Stimulated activated CD8-positive, alpha-beta memory T cell treated with anti-CD3 and anti-CD28 coated beads, Interleukin-15, amount 100 ng/mL, for 24 hours (primary cell): ENCODE measurements at regions not wholly inside any gene's neighbourhood (a gene's known extent, or its start where the extent isn't known, plus 50 kb on each side); places are given as distances from the start of the nearest gene placed in this dataset.
A peak's percentile ranks its signal among the peaks of the same experiment; 100 is the strongest.
"Not testable (repeated sequence)": the region's sequence is repeated elsewhere in the genome, so short reads cannot be mapped to it uniquely, and the experiment has no call there.

Source experiments
- DNase-seq: peaks from one replicate; pipeline ENCODE4 v3.0.0-alpha.2; 2020; ENCODE audit warnings: low read depth

- DNase-seq, result not testable (repeated sequence)
These were observed 108.2 kb downstream of the SPATA31A1 start for GRCh38 chr9:39463696-39464095.

- DNase-seq, result peak; percentile 35
These were observed 108.8 kb downstream of the SPATA31A1 start for GRCh38 chr9:39464122-39464777.

- DNase-seq, result not testable (repeated sequence)
These were observed 119.0 kb downstream of the SPATA31A1 start for GRCh38 chr9:39474499-39474898.

- not testable (repeated sequence) for DNase-seq
These were observed 127.6 kb downstream of the SPATA31A1 start for GRCh38 chr9:39483073-39483472.

- not testable (repeated sequence) for DNase-seq
These were observed 128.4 kb downstream of the SPATA31A1 start for GRCh38 chr9:39483880-39484279.

GRCh38 chr9:39484292-39484691 lies 128.8 kb downstream of the SPATA31A1 start:
- DNase-seq, result not testable (repeated sequence)

- not testable (repeated sequence) for DNase-seq
These were observed 132.0 kb downstream of the SPATA31A1 start for GRCh38 chr9:39487477-39487876.

GRCh38 chr9:39496248-39496647 lies 140.8 kb downstream of the SPATA31A1 start:
- not testable (repeated sequence) for DNase-seq

- not testable (repeated sequence) for DNase-seq
These were observed 147.7 kb downstream of the SPATA31A1 start for GRCh38 chr9:39503178-39503577.

- DNase-seq, result not testable (repeated sequence)
These were observed 172.0 kb downstream of the SPATA31A1 start for GRCh38 chr9:39527387-39528029.

GRCh38 chr9:39532597-39532996 lies 177.1 kb downstream of the SPATA31A1 start:
- DNase-seq, result not testable (repeated sequence)

GRCh38 chr9:39533001-39533762 lies 177.7 kb downstream of the SPATA31A1 start:
- not testable (repeated sequence) for DNase-seq

GRCh38 chr9:39533763-39534548 lies 178.5 kb downstream of the SPATA31A1 start:
- not testable (repeated sequence) for DNase-seq

GRCh38 chr9:39534897-39535296 lies 179.4 kb downstream of the SPATA31A1 start:
- not testable (repeated sequence) for DNase-seq

GRCh38 chr9:39542157-39542556 lies 186.7 kb downstream of the SPATA31A1 start:
- DNase-seq, result not testable (repeated sequence)

GRCh38 chr9:39545079-39545478 lies 189.6 kb downstream of the SPATA31A1 start:
- not testable (repeated sequence) for DNase-seq

- not testable (repeated sequence) for DNase-seq
These were observed 195.1 kb downstream of the SPATA31A1 start for GRCh38 chr9:39550573-39550972.

GRCh38 chr9:39551544-39551943 lies 196.1 kb downstream of the SPATA31A1 start:
- DNase-seq, result not testable (repeated sequence)

GRCh38 chr9:39552242-39552881 lies 196.9 kb downstream of the SPATA31A1 start:
- DNase-seq, result not testable (repeated sequence)

- not testable (repeated sequence) for DNase-seq
These were observed 198.9 kb downstream of the SPATA31A1 start for GRCh38 chr9:39554352-39554751.

- not testable (repeated sequence) for DNase-seq
These were observed 203.9 kb downstream of the SPATA31A1 start for GRCh38 chr9:39559384-39559783.
